Activated CD8-positive, alpha-beta T cell treated with anti-CD3 and anti-CD28 coated beads for 36 hours (primary cell): ENCODE measurements at regions not wholly inside any gene's neighbourhood (a gene's known extent, or its start where the extent isn't known, plus 50 kb on each side); places are given as distances from the start of the nearest gene placed in this dataset.

Experiments
- ATAC-seq: fragments of 200-7000 bp; cut with Tn5 transposase; one replicate; pipeline ENCODE4 v1.10.0; 2021; ENCODE audit warnings: mild to moderate bottlenecking, moderate library complexity
- CTCF ChIA-PET: fragments of 350-600 bp; sonication (Branson Sonifier 250); formaldehyde crosslinking; loops from one replicate; lab custom pipeline; 2021; ENCODE audit warnings: antibody characterized with exemption; lab: Charles Lee
- POLR2A ChIA-PET: fragments of 350-600 bp; sonication (Branson Sonifier 250); formaldehyde crosslinking; loops from one replicate; lab custom pipeline; 2021; ENCODE audit warnings: antibody characterized with exemption; lab: Charles Lee
- DNase-seq: peaks from one replicate; pipeline ENCODE4 v3.0.0-alpha.2; 2020
- H3K27ac Mint-ChIP-seq: one replicate; pipeline ENCODE4 v1.8.0; 2021; ENCODE audit warnings: mild to moderate bottlenecking, mixed read lengths
- H3K27me3 Mint-ChIP-seq: one replicate; pipeline ENCODE4 v1.8.0; 2021; ENCODE audit warnings: mixed read lengths
- H3K36me3 Mint-ChIP-seq: one replicate; pipeline ENCODE4 v1.8.0; 2021; ENCODE audit warnings: low read depth, mixed read lengths
- H3K4me1 Mint-ChIP-seq: one replicate; pipeline ENCODE4 v1.8.0; 2021; ENCODE audit warnings: low read depth, mixed read lengths
- H3K4me3 Mint-ChIP-seq: one replicate; pipeline ENCODE4 v1.8.0; 2021; ENCODE audit warnings: mild to moderate bottlenecking, moderate library complexity, mixed read lengths
- H3K9me3 Mint-ChIP-seq: one replicate; pipeline ENCODE4 v1.8.0; 2021; ENCODE audit warnings: mixed read lengths
- intact Hi-C: fragments of 100-400 bp; cut with micrococcal nuclease; formaldehyde crosslinking; loops from one replicate; pipeline ENCODE4 v1.10.0; 2022
- TF ChIP-seq, protein P1 (sequence below): fragments of 200-600 bp; IDR thresholded peaks from one replicate; pipeline ENCODE4 v1.8.0; 2022; ENCODE audit warnings: antibody characterized with exemption, mild to moderate bottlenecking

DNA sequence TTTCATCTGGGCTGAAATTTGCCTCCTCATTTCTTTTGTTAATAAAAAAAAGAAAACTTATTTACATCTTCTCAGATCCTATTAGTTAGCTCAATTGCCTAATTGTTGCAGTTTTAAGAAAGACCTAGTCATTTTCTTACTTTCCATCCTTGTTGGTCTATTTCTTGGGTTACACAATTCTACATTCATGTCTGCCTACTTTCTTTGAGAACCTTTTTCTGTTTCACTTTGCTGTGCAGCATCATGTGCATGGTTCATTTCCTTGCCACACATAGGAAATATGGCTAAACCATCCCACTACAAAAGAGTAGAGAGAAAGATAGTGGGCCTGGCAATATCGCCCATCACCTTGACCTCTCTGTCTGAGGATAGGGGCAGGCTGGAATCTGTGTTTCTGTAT lies 780.7 kb upstream of the FANCL start:
- H3K4me1 Mint-ChIP-seq = no peaks in the 10 kb centered on the region
- no peaks in the 10 kb centered on the region for H3K9me3 Mint-ChIP-seq
- ChIA-PET POLR2A (no interaction called here), CTCF (no interaction called here)
- DNase-seq = no peak
- TF ChIP-seq, protein P1, sequence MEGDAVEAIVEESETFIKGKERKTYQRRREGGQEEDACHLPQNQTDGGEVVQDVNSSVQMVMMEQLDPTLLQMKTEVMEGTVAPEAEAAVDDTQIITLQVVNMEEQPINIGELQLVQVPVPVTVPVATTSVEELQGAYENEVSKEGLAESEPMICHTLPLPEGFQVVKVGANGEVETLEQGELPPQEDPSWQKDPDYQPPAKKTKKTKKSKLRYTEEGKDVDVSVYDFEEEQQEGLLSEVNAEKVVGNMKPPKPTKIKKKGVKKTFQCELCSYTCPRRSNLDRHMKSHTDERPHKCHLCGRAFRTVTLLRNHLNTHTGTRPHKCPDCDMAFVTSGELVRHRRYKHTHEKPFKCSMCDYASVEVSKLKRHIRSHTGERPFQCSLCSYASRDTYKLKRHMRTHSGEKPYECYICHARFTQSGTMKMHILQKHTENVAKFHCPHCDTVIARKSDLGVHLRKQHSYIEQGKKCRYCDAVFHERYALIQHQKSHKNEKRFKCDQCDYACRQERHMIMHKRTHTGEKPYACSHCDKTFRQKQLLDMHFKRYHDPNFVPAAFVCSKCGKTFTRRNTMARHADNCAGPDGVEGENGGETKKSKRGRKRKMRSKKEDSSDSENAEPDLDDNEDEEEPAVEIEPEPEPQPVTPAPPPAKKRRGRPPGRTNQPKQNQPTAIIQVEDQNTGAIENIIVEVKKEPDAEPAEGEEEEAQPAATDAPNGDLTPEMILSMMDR = no peak
- H3K4me3 Mint-ChIP-seq = no peak overlapping the region
- no peaks in the 10 kb centered on the region for H3K27me3 Mint-ChIP-seq
- H3K27ac Mint-ChIP-seq = no peak overlapping the region
- intact Hi-C loops = no loop called here
- no peaks in the 10 kb centered on the region for H3K36me3 Mint-ChIP-seq
- no peak for ATAC-seq

DNA sequence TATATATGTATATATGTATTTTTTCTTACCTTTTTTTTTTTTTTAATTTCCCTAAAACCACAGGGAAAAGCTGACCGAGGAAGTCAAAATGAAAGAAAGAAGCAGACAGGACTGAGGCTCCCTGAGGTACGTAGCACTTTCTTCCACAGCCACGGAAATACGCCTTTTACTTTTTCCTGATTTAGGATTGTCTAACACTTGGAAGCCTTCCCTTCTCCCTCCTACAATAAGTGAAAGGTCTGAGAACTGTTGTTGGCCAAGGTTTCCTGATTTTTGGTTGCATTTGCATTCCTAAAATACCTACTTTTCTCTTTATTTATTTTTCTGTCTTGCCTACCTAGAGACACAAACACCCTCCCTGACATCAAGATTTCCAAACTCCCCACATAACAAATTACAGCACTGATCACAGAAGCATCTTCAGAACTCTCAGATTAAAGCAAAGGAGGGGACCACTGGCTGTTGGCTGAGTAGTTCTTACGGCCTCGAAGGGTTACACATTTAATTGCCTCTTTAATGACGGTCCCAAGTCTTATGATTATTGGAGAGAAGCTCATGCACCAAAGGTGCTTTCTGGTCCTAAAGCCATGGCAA lies 778.5 kb upstream of the FANCL start:
- Mint-ChIP-seq H3K27ac (no peak overlapping the region), H3K4me1 (no peaks in the 10 kb centered on the region), H3K36me3 (no peaks in the 10 kb centered on the region), H3K4me3 (no peak overlapping the region), H3K9me3 (no peaks in the 10 kb centered on the region), H3K27me3 (no peaks in the 10 kb centered on the region)
- ChIA-PET CTCF (no interaction called here), POLR2A (no interaction called here)
- no peak for DNase-seq
- no peak for ATAC-seq
- intact Hi-C loops = no loop called here
- TF ChIP-seq, protein P1 = no peak

DNA sequence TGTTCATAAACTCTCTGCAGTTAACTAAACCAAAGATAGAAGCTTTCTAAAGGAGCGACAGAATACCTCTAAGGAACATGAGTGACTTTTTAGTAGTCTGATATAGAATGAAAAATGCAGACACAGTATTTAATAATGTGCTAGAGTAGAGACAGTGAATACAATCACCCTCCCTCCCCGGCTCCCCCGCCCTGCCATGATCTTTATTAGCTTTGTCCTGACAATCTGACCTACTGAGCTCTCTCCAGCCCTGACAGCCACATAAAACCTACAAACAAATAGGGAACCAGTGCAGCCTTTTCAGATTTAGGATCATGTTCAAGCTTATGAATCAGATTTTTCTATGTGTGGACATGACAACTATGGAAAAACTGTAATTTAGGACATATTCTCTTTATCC lies 777.6 kb upstream of the FANCL start:
- DNase-seq (no peak), ATAC-seq (no peak)
- Mint-ChIP-seq H3K27ac (no peak overlapping the region), H3K27me3 (no peaks in the 10 kb centered on the region), H3K4me1 (no peaks in the 10 kb centered on the region), H3K9me3 (no peaks in the 10 kb centered on the region), H3K4me3 (no peak overlapping the region), H3K36me3 (no peaks in the 10 kb centered on the region)
- ChIA-PET POLR2A (no interaction called here), CTCF (no interaction called here)
- TF ChIP-seq, protein P1 = no peak
- intact Hi-C loops = no loop called here

DNA sequence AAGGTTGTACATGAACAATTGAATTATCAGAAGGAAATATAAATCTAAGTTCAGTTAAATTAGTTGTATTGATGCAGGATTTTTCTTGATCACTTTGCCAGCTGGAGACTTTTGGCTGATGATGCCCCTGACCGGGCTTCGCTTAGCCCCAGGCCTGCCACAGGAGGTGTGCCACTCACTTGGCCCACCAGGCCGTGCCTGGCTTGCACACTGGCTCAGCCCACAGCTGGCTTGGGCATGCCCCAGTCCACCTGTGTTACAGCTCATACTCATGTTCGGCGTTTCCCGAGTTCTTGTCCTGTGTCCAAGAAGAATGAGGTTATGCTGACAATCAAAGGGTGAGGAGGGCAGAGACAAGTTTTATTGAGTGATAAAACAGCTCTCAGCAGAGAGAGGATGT lies 773.9 kb upstream of the FANCL start:
- Mint-ChIP-seq H3K27me3 (no peaks in the 10 kb centered on the region), H3K9me3 (no peaks in the 10 kb centered on the region), H3K4me3 (no peak overlapping the region), H3K36me3 (no peaks in the 10 kb centered on the region), H3K4me1 (no peaks in the 10 kb centered on the region), H3K27ac (no peak overlapping the region)
- no peak for ATAC-seq
- intact Hi-C loops = no loop called here
- ChIA-PET CTCF (interaction anchor here (5.9 kb wide), 1 partner anchor 10 kb away, joined by 26 read pairs; no protein-coding TSS in a partner anchor), POLR2A (no interaction called here)
- TF ChIP-seq, protein P1 = no peak
- no peak for DNase-seq

DNA sequence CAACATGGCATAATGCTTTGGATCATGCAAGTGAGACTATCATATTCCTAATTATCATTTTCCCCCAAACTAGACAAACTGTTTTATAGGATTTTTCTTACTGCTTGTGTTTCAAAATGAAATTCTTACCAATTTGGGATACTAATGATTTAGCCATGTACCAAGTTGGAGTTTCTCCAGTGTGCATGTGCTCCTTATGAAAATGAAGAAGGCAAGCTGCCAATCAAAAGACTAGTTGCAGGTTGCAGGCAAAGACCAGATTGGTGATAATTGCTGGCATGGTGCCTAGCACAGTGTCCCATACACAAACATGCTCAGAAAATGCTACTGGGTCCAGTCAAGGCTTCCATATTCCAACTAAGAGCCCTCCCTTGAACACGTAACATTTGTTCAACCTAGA lies 771.8 kb upstream of the FANCL start:
- no peak overlapping the region for H3K4me3 Mint-ChIP-seq
- H3K4me1 Mint-ChIP-seq = no peaks in the 10 kb centered on the region
- TF ChIP-seq, protein P1 = no peak
- CTCF ChIA-PET = interaction anchor here (5.9 kb wide), 1 partner anchor 12 kb away, joined by 26 read pairs; no protein-coding TSS in a partner anchor
- POLR2A ChIA-PET = no interaction called here
- H3K27me3 Mint-ChIP-seq = no peaks in the 10 kb centered on the region
- no peaks in the 10 kb centered on the region for H3K9me3 Mint-ChIP-seq
- no peak overlapping the region for H3K27ac Mint-ChIP-seq
- DNase-seq (no peak), ATAC-seq (no peak)
- no peaks in the 10 kb centered on the region for H3K36me3 Mint-ChIP-seq
- intact Hi-C loops = no loop called here
